Bronchial epithelial cell (primary cell): ENCODE measurements at regions not wholly inside any gene's neighbourhood (a gene's known extent, or its start where the extent isn't known, plus 50 kb on each side); places are given as distances from the start of the nearest gene placed in this dataset.

Source experiments
- DNase-seq: peaks from one replicate; pipeline ENCODE4 v3.0.0-alpha.2; 2010; ENCODE audit warnings: low read depth
- FAIRE-seq: peaks from 2 replicates; lab custom pipeline; 2011; peaks lifted over from hg19 to GRCh38; lab: Jason Lieb, UNC
- H3K27me3 ChIP-seq: 2 replicates; pipeline ENCODE4 v1.5.1; 2011; ENCODE audit warnings: low read length; ENCODE audit not compliant: control insufficient read depth, insufficient read depth
- H3K36me3 ChIP-seq: 2 replicates; pipeline ENCODE4 v1.5.1; 2011; ENCODE audit warnings: low read length; ENCODE audit not compliant: control insufficient read depth, insufficient read depth
- H3K4me3 ChIP-seq: 2 replicates; pipeline ENCODE4 v1.5.1; 2011; ENCODE audit warnings: mild to moderate bottlenecking, low read depth, low read length, control low read depth
- TF ChIP-seq, protein P1 (sequence below): IDR thresholded peaks from 2 replicates; pipeline ENCODE4 v1.5.1; 2011; ENCODE audit warnings: mild to moderate bottlenecking, moderate library complexity, low read length, control low read depth, inconsistent platforms; ENCODE audit not compliant: insufficient read depth, severe bottlenecking

DNA sequence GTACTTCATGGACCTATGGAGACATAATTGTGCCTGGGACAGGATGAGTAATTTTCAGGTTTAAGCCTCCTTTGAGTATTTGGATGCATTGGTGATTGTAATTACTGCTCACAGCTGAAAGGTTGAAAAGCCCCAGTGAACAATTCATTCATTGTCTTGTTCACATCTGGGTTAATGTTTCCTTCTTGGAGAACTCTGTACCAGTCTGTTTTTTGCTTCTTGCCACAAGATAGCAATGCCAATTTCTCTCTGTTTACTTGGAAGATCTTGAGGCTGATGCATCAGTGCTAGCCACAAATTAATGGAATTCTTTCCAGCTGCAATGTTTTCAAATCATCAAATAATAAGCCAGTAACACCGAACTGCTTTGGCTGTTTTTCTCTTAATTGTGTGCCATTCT lies 207.8 kb downstream of the BMP2 start:
- FAIRE-seq (no peak), DNase-seq (no peak)
- Histone ChIP-seq H3K36me3 (no peaks in the 10 kb centered on the region), H3K4me3 (no peak overlapping the region), H3K27me3 (no peaks in the 10 kb centered on the region)
- TF ChIP-seq, protein P1, sequence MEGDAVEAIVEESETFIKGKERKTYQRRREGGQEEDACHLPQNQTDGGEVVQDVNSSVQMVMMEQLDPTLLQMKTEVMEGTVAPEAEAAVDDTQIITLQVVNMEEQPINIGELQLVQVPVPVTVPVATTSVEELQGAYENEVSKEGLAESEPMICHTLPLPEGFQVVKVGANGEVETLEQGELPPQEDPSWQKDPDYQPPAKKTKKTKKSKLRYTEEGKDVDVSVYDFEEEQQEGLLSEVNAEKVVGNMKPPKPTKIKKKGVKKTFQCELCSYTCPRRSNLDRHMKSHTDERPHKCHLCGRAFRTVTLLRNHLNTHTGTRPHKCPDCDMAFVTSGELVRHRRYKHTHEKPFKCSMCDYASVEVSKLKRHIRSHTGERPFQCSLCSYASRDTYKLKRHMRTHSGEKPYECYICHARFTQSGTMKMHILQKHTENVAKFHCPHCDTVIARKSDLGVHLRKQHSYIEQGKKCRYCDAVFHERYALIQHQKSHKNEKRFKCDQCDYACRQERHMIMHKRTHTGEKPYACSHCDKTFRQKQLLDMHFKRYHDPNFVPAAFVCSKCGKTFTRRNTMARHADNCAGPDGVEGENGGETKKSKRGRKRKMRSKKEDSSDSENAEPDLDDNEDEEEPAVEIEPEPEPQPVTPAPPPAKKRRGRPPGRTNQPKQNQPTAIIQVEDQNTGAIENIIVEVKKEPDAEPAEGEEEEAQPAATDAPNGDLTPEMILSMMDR: no peak

DNA sequence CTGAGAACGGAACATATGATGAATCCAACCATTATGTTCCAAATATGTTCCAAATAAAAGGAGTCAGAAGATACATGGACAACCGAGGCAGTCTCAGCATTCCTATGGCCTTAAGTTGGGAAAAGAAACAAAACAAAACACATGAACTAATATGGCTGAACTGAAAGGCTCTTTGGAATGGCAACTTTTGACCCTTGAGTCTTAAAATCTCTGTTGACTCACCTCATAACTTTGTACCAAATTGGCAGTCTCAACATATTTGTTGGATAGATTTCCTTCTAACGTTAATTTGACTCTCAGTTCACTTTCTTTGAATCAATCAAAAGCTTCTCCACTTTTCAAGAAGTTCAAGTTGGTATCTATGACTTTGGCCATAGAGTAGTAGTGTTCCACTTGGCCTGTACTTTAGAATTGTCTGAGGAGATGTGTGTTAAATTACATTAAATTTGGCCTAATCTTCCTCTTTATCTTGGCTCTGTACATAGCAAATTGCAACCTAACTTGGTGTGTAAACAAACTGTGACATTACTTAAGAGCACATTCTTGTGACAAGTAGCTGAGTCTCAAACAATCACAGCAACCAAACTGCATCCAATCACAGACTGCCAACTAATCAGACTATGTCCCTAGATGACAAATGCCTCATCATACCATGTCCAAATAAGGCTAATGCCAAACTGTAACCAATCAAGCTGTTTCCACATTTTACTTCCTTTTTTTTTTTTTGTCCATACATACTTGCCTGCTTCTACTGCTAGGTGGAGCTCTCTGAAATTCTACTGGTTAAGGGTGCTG lies 208.8 kb downstream of the BMP2 start:
- FAIRE-seq: no peak

DNA sequence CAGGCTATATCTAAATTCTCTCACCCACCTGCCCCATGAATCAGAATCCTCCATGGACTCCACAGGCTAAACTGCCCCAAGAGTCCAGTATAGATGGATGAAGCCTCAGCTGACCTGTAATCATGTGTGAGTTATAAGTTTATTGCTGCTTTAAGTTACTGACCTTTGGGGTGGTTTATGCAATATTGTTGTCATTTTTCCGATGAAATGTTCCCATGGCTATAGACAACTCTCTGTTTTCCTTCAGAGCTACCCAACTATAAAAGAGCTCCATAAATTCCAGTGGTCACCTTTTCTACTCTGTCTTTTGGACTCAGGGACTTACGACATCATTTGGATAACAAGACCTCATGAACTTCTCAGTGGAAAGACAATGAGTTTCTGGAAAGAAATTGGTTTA lies 212.1 kb downstream of the BMP2 start:
- no peak overlapping the region for H3K4me3 ChIP-seq

More for the DNA sequence above, 208.8 kb downstream of the BMP2 start:
- Histone ChIP-seq H3K27me3 (no peaks in the 10 kb centered on the region), H3K36me3 (no peaks in the 10 kb centered on the region), H3K4me3 (no peak overlapping the region)
- DNase-seq: peak; percentile 31
- TF ChIP-seq, protein P1: no peak

DNA sequence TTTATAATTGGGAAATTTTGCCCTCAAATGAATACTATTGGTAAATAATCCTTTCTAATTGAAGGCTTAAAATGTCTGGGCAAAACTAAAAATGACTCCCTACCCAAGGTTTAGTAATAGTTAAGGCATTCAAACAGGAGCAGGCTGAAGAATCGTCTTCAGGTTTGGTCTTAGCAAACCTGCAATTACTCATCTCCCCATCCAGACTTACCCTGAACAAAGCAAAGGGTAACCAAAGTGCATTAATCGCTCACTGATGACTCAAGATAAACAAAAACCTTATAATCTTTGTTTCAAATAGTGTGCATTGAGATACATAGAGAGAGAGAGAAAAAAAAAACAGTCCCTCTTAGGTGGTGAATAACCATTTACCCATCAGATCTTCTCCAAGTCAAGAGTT lies 225.5 kb downstream of the BMP2 start:
- TF ChIP-seq, protein P1: no peak
- peak; percentile 100 for DNase-seq
- FAIRE-seq: no peak
- H3K27me3 ChIP-seq: no peaks in the 10 kb centered on the region
- H3K4me3 ChIP-seq: no peak overlapping the region
- no peaks in the 10 kb centered on the region for H3K36me3 ChIP-seq

More for the DNA sequence above, 212.1 kb downstream of the BMP2 start:
- no peak for DNase-seq
- no peak for FAIRE-seq
- TF ChIP-seq, protein P1: no peak
- no peaks in the 10 kb centered on the region for H3K36me3 ChIP-seq
- H3K27me3 ChIP-seq: no peaks in the 10 kb centered on the region

DNA sequence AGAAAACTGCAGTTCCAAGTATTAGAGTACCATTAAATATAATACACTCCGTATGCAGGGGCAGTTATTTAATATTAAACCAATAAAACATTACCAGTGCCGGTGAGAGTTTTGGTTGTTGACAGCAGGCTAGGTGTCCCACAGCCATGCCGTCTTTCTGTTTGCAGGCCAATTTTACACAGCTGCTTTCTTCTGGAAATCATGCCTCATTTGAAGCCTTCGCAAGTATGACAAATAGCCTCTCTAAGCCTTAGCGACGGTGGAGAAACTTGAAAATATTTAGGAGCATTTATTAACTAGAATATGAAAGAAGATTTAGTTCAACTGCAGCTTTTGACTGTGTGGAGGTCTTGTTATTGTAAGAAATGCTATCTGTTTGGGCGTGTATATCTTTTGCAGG lies 226.0 kb downstream of the BMP2 start:
- H3K27me3 ChIP-seq: no peaks in the 10 kb centered on the region
- FAIRE-seq: no peak
- peak; percentile 27 for DNase-seq
- no peak overlapping the region for H3K4me3 ChIP-seq
- no peaks in the 10 kb centered on the region for H3K36me3 ChIP-seq
- TF ChIP-seq, protein P1: no peak
